Activated T-helper 2 cell treated with anti-CD3 and anti-CD28 coated beads, Interferon-gamma antibody, Interleukin-2, Interleukin-4, amounts not matched to agents 10 μg/mL and 5 μg/mL and 100 μg/mL, durations not matched to agents 14 hours and 24 hours and 36 hours (primary cell): ENCODE measurements at regions not wholly inside any gene's neighbourhood (a gene's known extent, or its start where the extent isn't known, plus 50 kb on each side); places are given as distances from the start of the nearest gene placed in this dataset.
"Not testable (repeated sequence)": the region's sequence is repeated elsewhere in the genome, so short reads cannot be mapped to it uniquely, and the experiment has no call there.

Experiments used
- DNase-seq: peaks from one replicate; pipeline ENCODE4 v3.0.0; 2021; ENCODE audit warnings: low spot score
- H3K27ac Mint-ChIP-seq: one replicate; pipeline ENCODE4 v1.8.0; 2021; ENCODE audit warnings: mixed read lengths
- H3K27me3 Mint-ChIP-seq: one replicate; pipeline ENCODE4 v1.8.0; 2021; ENCODE audit warnings: low read depth, mixed read lengths
- H3K36me3 Mint-ChIP-seq: one replicate; pipeline ENCODE4 v1.8.0; 2021; ENCODE audit warnings: low read depth, mixed read lengths
- H3K4me1 Mint-ChIP-seq: one replicate; pipeline ENCODE4 v1.8.0; 2021; ENCODE audit warnings: low read depth, mixed read lengths
- H3K4me3 Mint-ChIP-seq: one replicate; pipeline ENCODE4 v1.8.0; 2021; ENCODE audit warnings: low read depth, mild to moderate bottlenecking, moderate library complexity, mixed read lengths
- H3K9me3 Mint-ChIP-seq: one replicate; pipeline ENCODE4 v1.8.0; 2021; ENCODE audit warnings: mixed read lengths
- intact Hi-C: fragments of 100-400 bp; cut with micrococcal nuclease; formaldehyde crosslinking; loops from one replicate; pipeline ENCODE4 v1.15.1; 2023

- intact Hi-C loops: no loop called here
- Mint-ChIP-seq H3K4me3 (no peak overlapping the region), H3K4me1 (no peaks in the 10 kb centered on the region), H3K9me3 (peaks cover 4% of the 10 kb centered on the region), H3K27me3 (no peaks in the 10 kb centered on the region), H3K27ac (no peak overlapping the region), H3K36me3 (no peaks in the 10 kb centered on the region)
- DNase-seq: no peak
These were observed 1618.6 kb upstream of the CELF4 start for GRCh38 chr18:39184176-39184575.

- H3K4me1 Mint-ChIP-seq: no peaks in the 10 kb centered on the region
- no peak for DNase-seq
- no peaks in the 10 kb centered on the region for H3K27me3 Mint-ChIP-seq
- H3K36me3 Mint-ChIP-seq: no peaks in the 10 kb centered on the region
- H3K4me3 Mint-ChIP-seq: no peak overlapping the region
- H3K27ac Mint-ChIP-seq: no peak overlapping the region
- peaks cover 8% of the 10 kb centered on the region for H3K9me3 Mint-ChIP-seq
- intact Hi-C loops: no loop called here
These were observed 1612.6 kb upstream of the CELF4 start for GRCh38 chr18:39178166-39178565.

- H3K4me3 Mint-ChIP-seq: no peak overlapping the region
- intact Hi-C loops: no loop called here
- no peaks in the 10 kb centered on the region for H3K4me1 Mint-ChIP-seq
- no peak for DNase-seq
- H3K36me3 Mint-ChIP-seq: no peaks in the 10 kb centered on the region
- no peak overlapping the region for H3K27ac Mint-ChIP-seq
- no peaks in the 10 kb centered on the region for H3K27me3 Mint-ChIP-seq
- H3K9me3 Mint-ChIP-seq: peaks cover 4% of the 10 kb centered on the region
These were observed 1607.3 kb upstream of the CELF4 start for GRCh38 chr18:39172695-39173421.

GRCh38 chr18:39168723-39169122 is 1603.1 kb upstream of the CELF4 start:
- H3K36me3 Mint-ChIP-seq: no peaks in the 10 kb centered on the region
- no peak overlapping the region for H3K4me3 Mint-ChIP-seq
- no peak overlapping the region for H3K27ac Mint-ChIP-seq
- no peak for DNase-seq
- H3K9me3 Mint-ChIP-seq: no peaks in the 10 kb centered on the region
- H3K27me3 Mint-ChIP-seq: no peaks in the 10 kb centered on the region
- no peaks in the 10 kb centered on the region for H3K4me1 Mint-ChIP-seq
- intact Hi-C loops: no loop called here

- Mint-ChIP-seq H3K9me3 (peaks cover 2% of the 10 kb centered on the region), H3K27me3 (no peaks in the 10 kb centered on the region), H3K27ac (no peak overlapping the region), H3K4me3 (no peak overlapping the region), H3K4me1 (no peaks in the 10 kb centered on the region), H3K36me3 (no peaks in the 10 kb centered on the region)
- intact Hi-C loops: no loop called here
- DNase-seq: no peak
These were observed 1602.4 kb upstream of the CELF4 start for GRCh38 chr18:39167990-39168389.

GRCh38 chr18:39166776-39167175 is 1601.2 kb upstream of the CELF4 start:
- H3K27me3 Mint-ChIP-seq: no peaks in the 10 kb centered on the region
- H3K4me1 Mint-ChIP-seq: no peaks in the 10 kb centered on the region
- peaks cover 3% of the 10 kb centered on the region for H3K9me3 Mint-ChIP-seq
- intact Hi-C loops: no loop called here
- H3K36me3 Mint-ChIP-seq: no peaks in the 10 kb centered on the region
- DNase-seq: no peak
- H3K4me3 Mint-ChIP-seq: no peak overlapping the region
- H3K27ac Mint-ChIP-seq: no peak overlapping the region

- Mint-ChIP-seq H3K9me3 (peaks cover 12% of the 10 kb centered on the region), H3K4me1 (no peaks in the 10 kb centered on the region), H3K36me3 (no peaks in the 10 kb centered on the region), H3K4me3 (no peak overlapping the region), H3K27ac (no peak overlapping the region), H3K27me3 (no peaks in the 10 kb centered on the region)
- intact Hi-C loops: no loop called here
- no peak for DNase-seq
These were observed 1596.6 kb upstream of the CELF4 start for GRCh38 chr18:39162013-39162827.

GRCh38 chr18:39149211-39149806 is 1583.7 kb upstream of the CELF4 start:
- H3K27ac Mint-ChIP-seq: no peak overlapping the region
- peaks cover 46% of the 10 kb centered on the region for H3K9me3 Mint-ChIP-seq
- DNase-seq: no peak
- no peaks in the 10 kb centered on the region for H3K4me1 Mint-ChIP-seq
- no peaks in the 10 kb centered on the region for H3K27me3 Mint-ChIP-seq
- no peaks in the 10 kb centered on the region for H3K36me3 Mint-ChIP-seq
- intact Hi-C loops: no loop called here
- H3K4me3 Mint-ChIP-seq: no peak overlapping the region

- H3K9me3 Mint-ChIP-seq: peaks cover 13% of the 10 kb centered on the region
- intact Hi-C loops: no loop called here
- no peak overlapping the region for H3K27ac Mint-ChIP-seq
- no peaks in the 10 kb centered on the region for H3K4me1 Mint-ChIP-seq
- no peak overlapping the region for H3K4me3 Mint-ChIP-seq
- H3K27me3 Mint-ChIP-seq: no peaks in the 10 kb centered on the region
- DNase-seq: no peak
- no peaks in the 10 kb centered on the region for H3K36me3 Mint-ChIP-seq
These were observed 1568.7 kb upstream of the CELF4 start for GRCh38 chr18:39134255-39134654.

GRCh38 chr18:39127538-39127937 is 1561.9 kb upstream of the CELF4 start:
- H3K36me3 Mint-ChIP-seq, DNase-seq, H3K27me3 Mint-ChIP-seq, H3K4me3 Mint-ChIP-seq, H3K27ac Mint-ChIP-seq, H3K4me1 Mint-ChIP-seq, H3K9me3 Mint-ChIP-seq, intact Hi-C loops: not testable (repeated sequence)

- DNase-seq: no peak
- no peak overlapping the region for H3K4me3 Mint-ChIP-seq
- no peaks in the 10 kb centered on the region for H3K9me3 Mint-ChIP-seq
- H3K36me3 Mint-ChIP-seq: no peaks in the 10 kb centered on the region
- H3K27ac Mint-ChIP-seq: no peak overlapping the region
- no peaks in the 10 kb centered on the region for H3K4me1 Mint-ChIP-seq
- H3K27me3 Mint-ChIP-seq: no peaks in the 10 kb centered on the region
- intact Hi-C loops: no loop called here
These were observed 1548.2 kb upstream of the CELF4 start for GRCh38 chr18:39113790-39114189.

- H3K36me3 Mint-ChIP-seq: no peaks in the 10 kb centered on the region
- H3K27ac Mint-ChIP-seq: no peak overlapping the region
- no peaks in the 10 kb centered on the region for H3K27me3 Mint-ChIP-seq
- H3K9me3 Mint-ChIP-seq: no peaks in the 10 kb centered on the region
- no peak for DNase-seq
- intact Hi-C loops: no loop called here
- no peaks in the 10 kb centered on the region for H3K4me1 Mint-ChIP-seq
- H3K4me3 Mint-ChIP-seq: no peak overlapping the region
These were observed 1539.5 kb upstream of the CELF4 start for GRCh38 chr18:39105104-39105503.

GRCh38 chr18:39072970-39073369 is 1507.4 kb upstream of the CELF4 start:
- Mint-ChIP-seq H3K9me3 (no peaks in the 10 kb centered on the region), H3K36me3 (no peaks in the 10 kb centered on the region), H3K27ac (no peak overlapping the region), H3K27me3 (no peaks in the 10 kb centered on the region), H3K4me1 (no peaks in the 10 kb centered on the region), H3K4me3 (no peak overlapping the region)
- no peak for DNase-seq
- intact Hi-C loops: no loop called here
